ENCODE measurements at regions not wholly inside any gene's neighbourhood (a gene's known extent, or its start where the extent isn't known, plus 50 kb on each side); places are given as distances from the start of the nearest gene placed in this dataset.
"Not testable (repeated sequence)": the region's sequence is repeated elsewhere in the genome, so short reads cannot be mapped to it uniquely, and the experiment has no call there.

DNA sequence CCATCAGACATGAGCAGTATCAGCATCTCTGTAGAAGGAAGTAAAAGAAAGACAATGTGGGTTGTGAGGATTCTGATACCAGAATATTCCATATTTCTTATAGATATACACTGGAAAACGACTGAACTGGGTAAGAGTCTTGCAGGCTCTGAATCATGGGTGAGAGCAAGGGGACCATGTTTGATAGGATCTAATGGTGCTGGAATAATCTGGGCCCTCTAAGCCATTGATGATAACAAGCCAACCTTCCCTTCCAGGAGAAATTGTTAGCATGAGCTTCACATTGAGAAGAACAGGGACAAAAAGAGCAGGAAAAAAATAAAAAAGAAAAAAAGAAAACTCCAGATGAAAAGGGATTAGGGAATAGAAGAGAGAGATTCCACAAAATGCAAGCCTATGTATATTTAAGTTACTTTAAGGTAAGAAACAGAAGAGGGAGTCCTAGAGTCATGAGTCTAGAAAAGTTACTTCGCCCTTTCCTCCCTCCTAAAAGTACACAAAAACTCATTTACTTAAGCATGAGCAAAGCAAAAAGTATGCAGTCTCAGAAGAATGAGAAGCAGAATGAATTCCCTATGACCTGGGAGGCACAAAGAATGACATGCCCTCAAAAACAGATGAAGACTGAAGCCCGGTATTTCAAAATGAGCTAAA is 181.9 kb downstream of the TMEM26 start:
- DNase-seq = peak; percentile 3
- H3K4me3 ChIP-seq (ENCODE audit: insufficient read depth, low read depth, low read length) = no peak overlapping the region
- H3K27me3 ChIP-seq (ENCODE audit: control insufficient read depth, insufficient read depth, low read length) = no peaks in the 10 kb centered on the region
- no peaks in the 10 kb centered on the region for H3K36me3 ChIP-seq (replicated peaks; ENCODE audit: control insufficient read depth, insufficient read depth, low read length)

DNA sequence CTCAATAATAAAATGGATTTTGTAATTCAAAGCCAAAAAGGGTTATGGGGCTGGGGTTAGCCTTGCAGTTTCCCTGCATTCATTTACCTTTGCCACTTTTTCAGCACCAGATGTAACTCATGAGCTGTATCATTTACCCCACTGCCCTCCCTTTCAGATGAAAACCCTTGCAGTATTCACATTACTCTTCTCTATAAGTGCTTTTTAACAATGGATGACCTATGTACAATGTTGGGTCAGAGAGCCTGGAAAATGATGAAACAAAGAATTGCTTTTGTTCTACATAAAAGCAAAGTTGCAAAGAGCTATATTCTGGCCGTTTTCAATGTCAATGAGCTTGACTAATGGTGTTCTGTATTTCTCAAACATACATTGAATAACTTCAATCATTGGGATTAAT is 189.7 kb downstream of the TMEM26 start:
- no peaks in the 10 kb centered on the region for H3K36me3 ChIP-seq (replicated peaks; ENCODE audit: control insufficient read depth, insufficient read depth, low read length)
- H3K4me3 ChIP-seq (ENCODE audit: insufficient read depth, low read depth, low read length) = no peak overlapping the region
- DNase-seq = no peak
- no peaks in the 10 kb centered on the region for H3K27me3 ChIP-seq (ENCODE audit: control insufficient read depth, insufficient read depth, low read length)

DNA sequence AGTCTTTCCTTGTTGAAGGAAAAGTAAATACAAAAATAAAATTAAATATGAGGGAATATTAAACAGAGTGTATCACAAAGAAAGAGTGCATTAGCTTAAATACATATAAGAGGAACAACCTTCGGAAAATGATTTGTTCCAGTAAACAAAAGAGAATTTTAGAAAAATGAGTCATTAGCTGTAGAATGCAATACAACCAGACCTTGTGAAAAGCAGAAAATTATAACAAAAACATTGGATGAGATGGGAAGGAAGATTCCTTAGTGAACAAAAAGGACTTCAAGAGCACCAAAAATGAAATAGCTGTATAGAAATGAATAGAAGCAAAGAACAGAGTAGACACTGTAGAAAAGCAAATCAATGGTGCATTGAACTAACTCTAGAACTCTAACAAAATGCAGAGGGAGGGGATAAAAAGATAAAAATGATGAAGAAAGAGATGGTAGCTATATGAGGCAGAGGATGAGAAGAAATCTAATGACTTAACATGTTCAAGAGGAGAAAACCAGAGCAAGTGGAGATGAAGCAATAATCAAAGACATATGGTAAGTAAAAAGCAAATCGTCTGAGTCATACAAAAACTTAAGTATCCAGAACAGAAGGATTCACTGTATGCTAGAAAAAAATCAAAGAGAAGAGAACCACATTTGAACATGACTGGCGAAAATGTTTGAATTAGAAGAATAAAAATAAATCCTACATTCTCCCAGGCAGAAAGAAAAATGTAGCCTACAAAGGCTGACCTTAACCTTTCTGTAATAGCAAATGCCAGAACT is 190.5 kb downstream of the TMEM26 start:
- no peak overlapping the region for H3K4me3 ChIP-seq (ENCODE audit: insufficient read depth, low read depth, low read length)
- no peak for DNase-seq

DNA sequence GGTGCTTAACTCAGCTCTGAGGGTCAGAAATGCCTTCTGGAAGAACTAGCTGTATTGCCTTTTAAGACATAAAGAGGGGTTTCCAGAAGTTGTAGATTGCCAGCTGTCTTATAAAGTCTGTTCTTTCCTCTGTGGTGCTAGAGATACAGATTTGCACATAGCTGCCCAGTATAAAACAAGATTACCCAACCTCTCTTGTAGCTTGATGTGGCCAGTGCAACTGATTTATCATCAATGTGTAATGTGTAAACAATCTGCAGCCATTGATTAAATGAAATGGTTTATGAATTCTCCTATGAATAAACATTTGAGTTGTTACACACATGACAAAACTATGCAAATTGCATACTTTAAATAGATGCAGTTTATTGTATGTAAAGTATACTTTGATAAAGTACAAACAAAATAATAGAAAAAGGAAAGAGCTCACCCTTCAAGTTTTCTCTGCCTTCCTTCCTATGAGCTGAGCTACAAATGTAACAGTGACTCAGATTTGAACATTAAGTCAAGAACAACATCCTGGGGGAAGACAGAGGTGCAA is 195.2 kb downstream of the TMEM26 start:
- no peak for DNase-seq
- H3K4me3 ChIP-seq (ENCODE audit: insufficient read depth, low read depth, low read length) = no peak overlapping the region
- no peaks in the 10 kb centered on the region for H3K36me3 ChIP-seq (replicated peaks; ENCODE audit: control insufficient read depth, insufficient read depth, low read length)
- no peaks in the 10 kb centered on the region for H3K27me3 ChIP-seq (ENCODE audit: control insufficient read depth, insufficient read depth, low read length)

More for the DNA sequence above, 190.5 kb downstream of the TMEM26 start:
- no peaks in the 10 kb centered on the region for H3K36me3 ChIP-seq (replicated peaks; ENCODE audit: control insufficient read depth, insufficient read depth, low read length)
- H3K27me3 ChIP-seq (ENCODE audit: control insufficient read depth, insufficient read depth, low read length) = no peaks in the 10 kb centered on the region

DNA sequence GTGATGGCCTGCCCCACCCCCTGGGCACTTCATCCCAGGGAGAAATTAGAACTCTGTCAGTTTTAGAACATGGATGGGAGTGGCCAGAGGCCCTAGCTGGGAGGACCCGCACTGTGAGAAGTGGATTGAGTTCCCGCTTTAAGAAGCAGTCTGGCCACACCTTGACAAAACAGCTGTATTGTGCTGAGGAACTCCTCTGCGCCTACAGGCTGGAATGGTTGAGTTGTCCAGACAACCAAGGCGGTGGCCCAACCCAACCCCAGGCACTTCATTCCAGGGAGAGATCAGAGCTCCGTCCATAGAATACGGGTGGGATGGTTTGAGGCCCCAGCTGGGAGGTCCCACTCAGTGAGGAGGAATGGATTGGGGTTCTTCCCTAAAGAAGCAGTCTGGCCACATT is 196.0 kb downstream of the TMEM26 start:
- no peaks in the 10 kb centered on the region for H3K36me3 ChIP-seq (replicated peaks; ENCODE audit: control insufficient read depth, insufficient read depth, low read length)
- DNase-seq = no peak
- H3K4me3 ChIP-seq (ENCODE audit: insufficient read depth, low read depth, low read length) = no peak overlapping the region
- H3K27me3 ChIP-seq (ENCODE audit: control insufficient read depth, insufficient read depth, low read length) = no peaks in the 10 kb centered on the region

DNA sequence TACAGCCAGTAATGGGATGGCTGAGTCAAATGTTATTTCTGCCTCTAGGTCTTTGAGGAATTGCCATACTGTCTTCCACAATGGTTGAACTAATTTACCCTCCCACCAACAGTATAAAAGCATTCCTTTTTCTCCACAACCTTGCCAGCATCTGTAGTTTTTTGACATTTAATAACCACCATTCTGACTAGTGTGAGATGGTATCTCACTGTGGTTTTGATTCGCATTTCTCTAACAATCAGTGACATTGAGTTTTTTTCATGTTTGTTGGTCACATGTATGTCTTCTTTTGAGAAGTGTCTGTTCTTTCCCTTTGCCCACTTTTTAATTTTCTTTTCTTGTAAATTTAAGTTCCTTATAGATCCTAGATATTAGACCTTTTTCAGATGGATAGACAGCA is 200.9 kb downstream of the TMEM26 start:
- H3K27me3 ChIP-seq (ENCODE audit: control insufficient read depth, insufficient read depth, low read length); H3K36me3 ChIP-seq (replicated peaks; ENCODE audit: control insufficient read depth, insufficient read depth, low read length); H3K4me3 ChIP-seq (ENCODE audit: insufficient read depth, low read depth, low read length); DNase-seq: not testable (repeated sequence)

DNA sequence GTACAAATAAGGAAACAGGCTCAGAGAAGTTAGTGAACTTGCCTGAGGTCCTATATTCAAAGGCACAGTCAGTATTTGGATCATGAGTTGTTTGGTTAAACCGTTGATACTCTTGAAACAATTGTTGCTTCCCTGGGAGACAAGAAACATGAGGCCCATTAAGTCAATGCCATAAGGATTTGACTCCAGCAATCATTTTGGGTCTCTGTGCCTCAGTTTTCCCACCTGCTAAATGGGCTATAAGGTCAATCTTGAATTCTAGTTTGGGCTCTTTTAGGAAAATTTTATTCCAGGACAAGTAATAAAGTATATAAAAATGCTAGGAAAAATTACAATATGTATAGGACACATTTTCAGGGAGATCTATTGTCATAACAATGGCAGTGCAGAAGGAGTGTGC is 202.1 kb downstream of the TMEM26 start:
- no peaks in the 10 kb centered on the region for H3K36me3 ChIP-seq (replicated peaks; ENCODE audit: control insufficient read depth, insufficient read depth, low read length)
- no peak for DNase-seq
- H3K27me3 ChIP-seq (ENCODE audit: control insufficient read depth, insufficient read depth, low read length) = no peaks in the 10 kb centered on the region
- H3K4me3 ChIP-seq (ENCODE audit: insufficient read depth, low read depth, low read length) = no peak overlapping the region

DNA sequence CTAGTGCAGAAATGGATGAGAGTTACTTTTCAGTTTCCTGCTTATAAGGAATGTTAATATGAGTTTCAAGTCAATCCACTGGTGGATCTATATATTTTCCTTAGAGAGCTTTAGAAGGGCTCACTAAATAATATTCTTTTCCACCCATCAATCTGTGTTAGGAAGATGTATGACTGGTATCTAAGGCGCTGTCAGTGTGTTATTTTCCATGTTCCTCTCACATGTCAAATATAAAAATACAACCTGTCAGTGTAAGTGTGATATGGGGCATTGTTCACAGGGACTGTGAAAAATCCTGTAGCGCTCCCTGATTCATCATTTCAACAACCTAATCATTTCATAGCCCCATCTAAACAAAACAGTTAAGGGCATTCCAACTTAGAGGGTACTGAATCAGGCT is 203.1 kb downstream of the TMEM26 start:
- no peaks in the 10 kb centered on the region for H3K36me3 ChIP-seq (replicated peaks; ENCODE audit: control insufficient read depth, insufficient read depth, low read length)
- H3K4me3 ChIP-seq (ENCODE audit: insufficient read depth, low read depth, low read length) = no peak overlapping the region

DNA sequence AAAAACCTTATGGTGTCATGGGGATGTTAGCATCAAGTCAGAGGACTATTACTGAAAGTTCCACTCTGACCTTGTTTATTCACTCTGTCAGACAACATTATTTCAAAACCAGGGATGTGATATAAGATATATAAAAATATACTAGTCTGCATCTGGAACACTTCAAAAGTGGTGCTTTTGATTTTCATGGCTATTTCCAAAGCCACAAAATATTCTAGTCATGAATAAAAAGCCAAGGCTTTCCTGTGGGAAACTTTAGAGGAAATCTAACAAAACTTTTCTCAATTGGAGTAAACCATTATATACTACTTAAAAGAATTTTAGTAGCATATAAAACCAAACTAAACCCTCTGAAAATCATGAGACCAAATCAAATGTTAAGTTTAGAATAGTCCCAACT is 205.2 kb downstream of the TMEM26 start:
- Histone ChIP-seq H3K4me3 (ENCODE audit: insufficient read depth, low read depth, low read length) (no peak overlapping the region), H3K27me3 (ENCODE audit: control insufficient read depth, insufficient read depth, low read length) (no peaks in the 10 kb centered on the region), H3K36me3 (replicated peaks; ENCODE audit: control insufficient read depth, insufficient read depth, low read length) (no peaks in the 10 kb centered on the region)
- DNase-seq = no peak

More for the DNA sequence above, 203.1 kb downstream of the TMEM26 start:
- no peaks in the 10 kb centered on the region for H3K27me3 ChIP-seq (ENCODE audit: control insufficient read depth, insufficient read depth, low read length)
- DNase-seq = no peak

DNA sequence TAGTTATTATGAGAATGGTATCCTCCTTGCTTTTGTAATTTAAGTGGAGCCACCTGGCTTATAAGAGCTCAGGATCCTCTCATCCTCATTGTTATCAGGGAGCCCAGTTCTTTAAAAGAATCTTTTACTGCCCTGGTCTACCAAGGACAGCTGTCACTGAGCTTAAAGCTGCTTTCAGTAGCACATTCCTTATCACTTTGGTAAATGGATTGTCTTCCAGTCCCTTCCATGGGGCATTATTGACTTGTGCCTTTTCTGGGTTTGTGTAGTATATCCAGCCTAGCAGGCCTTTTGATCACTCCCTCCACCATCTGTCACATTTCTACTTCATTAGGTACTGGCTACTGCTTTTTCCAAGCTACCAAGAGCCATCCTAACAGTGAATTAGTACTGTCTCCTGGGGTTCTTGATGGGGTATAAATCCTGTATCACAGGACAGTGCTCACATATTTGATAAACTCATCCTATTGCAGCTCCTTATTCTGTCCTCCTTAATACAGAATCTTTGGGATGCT is 208.9 kb downstream of the TMEM26 start:
- Histone ChIP-seq H3K36me3 (replicated peaks; ENCODE audit: control insufficient read depth, insufficient read depth, low read length) (no peaks in the 10 kb centered on the region), H3K27me3 (ENCODE audit: control insufficient read depth, insufficient read depth, low read length) (no peaks in the 10 kb centered on the region), H3K4me3 (ENCODE audit: insufficient read depth, low read depth, low read length) (no peak overlapping the region)
- DNase-seq = no peak

DNA sequence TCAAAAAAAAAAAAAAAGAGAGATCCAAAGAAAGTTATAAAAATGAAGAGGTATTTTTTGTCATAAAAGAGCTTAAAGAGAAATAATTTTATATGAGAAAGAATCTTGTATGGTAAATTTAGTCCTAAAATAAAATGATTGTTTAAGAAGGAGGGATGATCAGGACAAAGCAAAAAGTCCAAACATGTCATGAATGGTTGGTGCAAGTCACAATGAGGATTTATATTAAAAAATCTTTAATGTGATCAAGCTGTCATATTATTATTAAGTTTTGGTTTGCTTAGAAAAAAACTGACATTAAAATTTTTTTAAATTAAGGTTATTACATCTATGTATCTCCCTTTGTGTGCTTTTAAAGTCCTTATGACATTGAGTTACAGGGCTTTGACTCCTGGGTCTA is 220.4 kb downstream of the TMEM26 start:
- no peak overlapping the region for H3K4me3 ChIP-seq (ENCODE audit: insufficient read depth, low read depth, low read length)
- no peak for DNase-seq
- no peaks in the 10 kb centered on the region for H3K27me3 ChIP-seq (ENCODE audit: control insufficient read depth, insufficient read depth, low read length)
- no peaks in the 10 kb centered on the region for H3K36me3 ChIP-seq (replicated peaks; ENCODE audit: control insufficient read depth, insufficient read depth, low read length)

DNA sequence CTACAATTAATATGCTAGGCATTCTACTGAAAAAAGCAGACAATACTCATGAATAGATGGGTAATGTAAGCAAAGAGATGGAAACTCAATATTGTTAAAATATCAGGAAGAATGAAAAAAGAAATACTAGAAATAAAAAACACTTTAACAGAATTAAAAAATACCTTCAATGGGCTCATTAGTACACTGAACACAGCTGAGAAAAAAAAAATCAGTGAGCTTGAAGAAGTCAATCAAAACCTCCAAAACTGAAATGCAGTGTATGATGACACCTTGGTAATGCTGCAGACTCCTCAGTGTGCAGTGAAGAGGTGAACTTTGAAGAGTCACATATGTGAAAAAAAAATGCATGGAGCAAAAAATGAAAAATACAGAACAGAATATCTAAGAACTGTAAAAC is 227.2 kb downstream of the TMEM26 start:
- H3K27me3 ChIP-seq (ENCODE audit: control insufficient read depth, insufficient read depth, low read length) = no peaks in the 10 kb centered on the region
- no peaks in the 10 kb centered on the region for H3K36me3 ChIP-seq (replicated peaks; ENCODE audit: control insufficient read depth, insufficient read depth, low read length)
- no peak for DNase-seq
- H3K4me3 ChIP-seq (ENCODE audit: insufficient read depth, low read depth, low read length) = no peak overlapping the region

DNA sequence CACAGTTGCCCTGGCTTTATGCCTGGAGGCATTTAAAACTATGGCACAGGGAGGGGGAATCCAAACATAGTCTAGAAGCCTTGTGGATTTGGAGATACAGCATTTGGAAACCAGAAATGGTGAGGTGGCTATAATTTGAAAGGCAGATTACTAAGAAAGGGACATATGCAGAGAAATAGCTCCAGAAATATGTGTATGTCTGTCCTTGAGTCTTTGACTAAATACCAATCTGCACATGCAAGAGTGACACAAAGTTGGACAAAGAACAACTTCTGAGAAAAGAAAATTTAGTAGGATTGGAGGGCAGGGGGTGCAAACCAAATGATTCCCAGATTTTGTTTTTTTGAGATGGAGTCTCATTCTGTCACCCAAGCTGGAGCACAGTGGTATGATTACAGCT is 229.6 kb downstream of the TMEM26 start:
- H3K36me3 ChIP-seq (replicated peaks; ENCODE audit: control insufficient read depth, insufficient read depth, low read length) = no peaks in the 10 kb centered on the region
- H3K27me3 ChIP-seq (ENCODE audit: control insufficient read depth, insufficient read depth, low read length) = no peaks in the 10 kb centered on the region
- no peak for DNase-seq
- no peak overlapping the region for H3K4me3 ChIP-seq (ENCODE audit: insufficient read depth, low read depth, low read length)

DNA sequence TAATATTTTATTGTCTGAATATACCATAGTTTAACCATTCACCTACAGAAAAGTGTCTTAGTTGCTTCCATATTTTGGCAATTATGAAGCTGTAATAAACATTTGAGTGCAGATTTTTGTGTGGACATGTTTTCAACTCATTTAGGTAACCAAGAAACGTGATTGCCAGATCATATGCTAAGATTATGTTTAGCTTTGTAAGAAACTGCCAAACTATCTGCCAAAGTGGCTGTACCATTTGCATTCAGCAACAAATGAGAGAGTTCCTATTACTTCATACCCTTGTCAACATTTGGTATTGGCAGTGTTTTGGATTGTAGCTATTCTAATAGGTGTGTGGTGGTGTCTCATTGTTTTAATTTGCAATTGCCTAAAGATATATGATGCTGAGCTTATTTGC is 233.5 kb downstream of the TMEM26 start:
- no peak overlapping the region for H3K4me3 ChIP-seq (ENCODE audit: insufficient read depth, low read depth, low read length)
- no peaks in the 10 kb centered on the region for H3K27me3 ChIP-seq (ENCODE audit: control insufficient read depth, insufficient read depth, low read length)
- DNase-seq = no peak
- H3K36me3 ChIP-seq (replicated peaks; ENCODE audit: control insufficient read depth, insufficient read depth, low read length) = no peaks in the 10 kb centered on the region

Measured in H7 (cell line).